Midbrain (tissue), 1 donor: ENCODE measurements at regions not wholly inside any gene's neighbourhood (a gene's known extent, or its start where the extent isn't known, plus 50 kb on each side); places are given as distances from the start of the nearest gene placed in this dataset.

Experiments
- DNase-seq: peaks from one replicate; lab custom pipeline; 2025; lab: John Stamatoyannopoulos, UW

DNA sequence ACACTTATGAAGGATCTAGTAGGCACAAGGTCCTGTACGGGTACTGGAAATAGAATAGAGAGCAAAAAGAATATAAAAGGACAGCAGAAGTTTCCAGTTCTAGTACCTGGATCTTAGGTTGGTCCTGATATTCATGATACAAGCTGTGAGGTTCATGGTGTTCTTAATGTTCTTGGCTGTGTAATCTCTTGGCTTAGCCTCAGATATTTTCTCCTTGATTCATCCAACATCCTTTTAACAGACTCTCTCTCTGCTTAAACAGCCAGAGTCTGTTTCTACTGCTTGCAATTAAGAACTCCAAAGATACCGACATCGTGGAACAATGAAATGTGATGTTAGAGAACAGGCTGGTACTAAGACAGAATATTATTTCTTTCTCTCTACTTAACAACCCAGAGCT lies 49.9 kb downstream of the CNTN3 start:
- no peak for DNase-seq

DNA sequence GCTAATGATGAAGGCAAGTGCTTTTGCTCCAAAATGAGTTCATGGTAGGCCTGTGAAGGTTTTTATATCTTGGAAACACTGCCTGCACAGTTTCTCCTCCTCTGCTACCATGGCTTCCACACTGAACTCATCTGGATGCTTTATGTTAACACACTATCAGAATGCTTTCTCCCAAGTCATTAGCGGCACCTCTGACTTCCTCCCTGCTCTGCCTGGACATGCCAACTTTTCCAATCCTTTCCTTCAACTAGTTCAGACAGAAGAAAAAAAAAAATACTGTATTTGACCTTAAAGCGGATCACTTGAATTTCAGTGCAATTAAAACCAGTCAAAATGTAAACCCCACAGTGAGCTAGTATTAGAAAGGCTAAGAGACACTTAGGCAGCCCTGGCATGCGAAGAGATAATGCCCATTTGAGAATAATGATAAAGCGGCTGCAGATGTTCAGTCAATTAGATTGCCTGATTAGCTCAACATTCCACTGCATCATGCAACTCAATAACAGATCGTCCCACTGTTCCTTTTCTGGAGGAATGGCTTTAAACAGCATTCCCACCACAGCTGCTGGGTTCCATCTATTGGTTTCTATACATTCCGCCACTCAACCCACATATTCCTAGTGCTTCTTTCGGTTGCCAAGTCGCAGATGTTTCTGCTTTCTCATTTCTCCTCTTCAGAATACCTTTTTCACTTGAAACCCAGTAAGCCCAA lies 51.7 kb downstream of the CNTN3 start:
- DNase-seq: no peak

DNA sequence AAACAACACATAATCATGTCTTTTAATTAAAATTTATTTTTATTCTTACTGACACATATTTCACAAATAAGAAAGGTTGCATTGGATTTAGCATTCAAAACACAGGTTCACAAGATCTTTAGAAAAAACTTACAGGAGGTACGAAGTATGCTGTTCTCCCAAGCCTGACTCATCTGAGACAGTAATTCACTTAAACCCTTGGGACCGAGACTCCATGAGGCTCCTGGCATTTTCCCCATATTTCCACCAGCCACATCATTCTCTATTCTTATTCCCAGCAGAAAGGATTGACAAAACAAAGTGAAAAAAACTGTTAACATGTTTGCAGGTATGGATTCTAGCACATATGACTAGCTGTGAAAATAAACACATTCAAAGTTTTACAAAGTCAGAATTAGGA lies 52.6 kb downstream of the CNTN3 start:
- no peak for DNase-seq

DNA sequence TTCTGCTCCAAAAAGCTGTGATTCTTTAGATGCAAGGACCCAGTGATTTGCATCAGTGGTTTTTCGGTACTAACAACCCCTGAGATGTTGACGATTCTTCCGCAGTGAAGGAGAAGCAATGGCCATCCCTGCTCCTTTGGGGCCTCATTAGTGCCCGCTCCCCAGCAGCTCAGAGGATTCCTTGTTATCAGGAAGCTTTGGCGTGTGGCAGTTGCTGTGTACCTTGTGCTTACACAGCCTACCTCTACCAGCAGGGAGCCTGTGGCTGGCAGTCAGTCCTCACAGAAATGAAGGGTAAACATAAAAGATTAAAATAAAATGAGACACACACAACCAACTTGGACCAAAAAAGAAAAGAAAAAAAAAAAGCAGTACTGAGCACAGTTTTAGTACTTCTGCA lies 55.2 kb downstream of the CNTN3 start:
- no peak for DNase-seq

DNA sequence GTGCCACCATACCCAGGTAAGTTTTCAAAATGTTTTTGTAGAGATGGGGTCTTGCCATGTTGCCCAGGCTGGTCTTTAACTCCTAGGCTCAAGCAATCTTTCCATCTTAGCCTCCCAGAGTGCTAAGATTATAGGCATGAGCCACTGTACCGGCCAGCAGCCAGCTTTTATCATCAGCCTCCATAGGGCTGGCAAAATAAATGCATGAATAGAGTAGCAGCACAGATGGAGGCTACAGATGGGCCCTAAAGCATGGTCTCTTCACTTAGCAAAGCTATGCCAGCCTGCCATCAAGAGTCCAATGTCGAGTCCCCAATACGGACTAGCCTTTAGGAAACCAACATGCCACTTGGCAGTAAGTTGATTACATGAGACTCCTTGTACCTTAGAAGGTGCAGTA lies 63.8 kb downstream of the CNTN3 start:
- DNase-seq: no peak

DNA sequence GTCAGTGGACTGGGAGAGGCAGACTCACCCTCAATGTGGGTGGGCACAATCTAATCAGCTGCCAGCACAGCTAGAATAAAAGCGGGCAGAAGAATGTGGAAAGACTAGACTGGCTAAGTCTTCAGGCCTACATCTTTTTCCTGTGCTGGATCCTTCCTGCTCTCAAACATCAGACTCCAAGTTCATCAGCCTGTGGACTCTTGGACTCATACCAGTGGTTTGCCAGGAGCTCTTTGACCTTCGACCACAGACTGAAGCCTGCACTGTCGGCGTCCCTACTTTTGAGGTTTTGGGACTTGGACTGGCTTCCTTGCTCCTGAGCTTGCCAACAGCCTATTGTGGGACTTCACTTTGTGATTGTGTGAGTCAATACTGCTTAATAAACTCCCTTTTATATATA lies 68.0 kb downstream of the CNTN3 start:
- DNase-seq: no peak

DNA sequence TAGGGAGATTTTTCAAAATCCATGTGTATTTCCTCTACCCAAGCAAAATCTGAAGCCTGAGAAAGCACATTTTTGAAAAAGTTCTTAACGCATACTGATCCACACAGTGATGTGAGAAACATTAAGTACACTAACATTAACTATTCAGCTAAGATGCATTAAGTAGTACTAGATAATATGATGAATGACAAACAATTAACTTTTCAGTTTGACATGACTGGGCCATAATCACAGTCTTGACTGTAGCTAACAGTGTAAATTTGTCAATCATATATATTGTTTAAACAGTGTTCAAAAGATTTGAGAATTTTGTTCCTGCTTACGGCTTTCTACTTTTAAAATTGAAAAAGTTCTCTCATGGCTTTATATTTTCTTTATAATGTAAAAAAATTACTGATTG lies 72.0 kb downstream of the CNTN3 start:
- no peak for DNase-seq

DNA sequence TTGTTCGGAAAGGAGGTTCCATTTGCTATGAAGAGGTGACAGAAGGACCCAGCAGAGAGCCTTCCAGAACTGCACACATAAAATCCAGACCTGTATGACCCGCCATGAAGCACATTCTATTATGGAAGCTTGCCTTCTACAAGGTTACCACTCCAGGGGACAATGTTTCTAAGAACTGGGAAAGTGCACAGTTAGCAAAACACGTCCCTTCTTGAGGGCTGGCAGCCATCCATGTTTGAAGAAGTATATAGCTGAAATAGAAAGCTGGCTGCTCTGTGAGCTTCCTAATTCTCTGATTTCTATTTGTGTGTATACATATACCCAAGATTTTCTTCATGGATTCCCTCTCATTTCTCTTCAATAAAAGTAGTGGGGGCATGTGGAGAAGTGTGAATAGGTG lies 74.6 kb downstream of the CNTN3 start:
- no peak for DNase-seq

DNA sequence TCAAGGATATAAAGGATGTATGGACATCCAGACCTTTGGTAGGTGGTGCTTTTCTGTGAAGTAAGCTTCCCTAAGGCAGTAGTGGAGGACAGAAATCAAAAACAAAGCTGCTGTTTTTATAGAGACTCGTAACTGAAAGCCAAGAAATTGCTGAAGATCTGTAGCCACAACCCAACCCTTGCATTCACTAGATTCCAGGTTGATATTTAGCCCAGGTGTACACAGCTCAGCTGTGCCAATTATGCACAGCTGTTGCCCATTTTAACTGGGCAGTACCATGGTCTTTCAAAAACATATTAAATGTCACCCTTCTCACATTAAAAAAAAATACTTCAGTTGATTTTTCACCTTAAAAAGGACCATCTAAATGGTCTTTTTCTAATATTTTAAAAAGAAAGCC lies 75.8 kb downstream of the CNTN3 start:
- no peak for DNase-seq

DNA sequence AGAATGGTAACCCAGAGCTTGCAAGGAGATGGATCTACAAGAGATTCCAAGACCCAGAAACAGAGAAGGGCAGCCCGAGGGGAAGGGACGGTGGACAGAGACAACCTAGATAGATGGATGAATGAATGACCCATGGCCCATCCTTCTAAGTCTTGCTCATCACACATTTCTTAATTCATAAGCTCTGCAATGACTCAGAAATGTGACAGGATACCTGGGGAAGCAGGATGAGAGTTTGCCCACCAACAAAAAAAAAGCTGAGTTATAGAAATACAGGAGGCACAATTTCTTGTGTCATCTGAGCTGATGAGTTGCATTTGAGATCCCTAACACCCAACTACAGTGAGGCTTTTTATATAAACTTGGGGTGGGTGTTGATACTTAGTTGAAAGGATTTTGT lies 76.6 kb downstream of the CNTN3 start:
- DNase-seq: no peak

DNA sequence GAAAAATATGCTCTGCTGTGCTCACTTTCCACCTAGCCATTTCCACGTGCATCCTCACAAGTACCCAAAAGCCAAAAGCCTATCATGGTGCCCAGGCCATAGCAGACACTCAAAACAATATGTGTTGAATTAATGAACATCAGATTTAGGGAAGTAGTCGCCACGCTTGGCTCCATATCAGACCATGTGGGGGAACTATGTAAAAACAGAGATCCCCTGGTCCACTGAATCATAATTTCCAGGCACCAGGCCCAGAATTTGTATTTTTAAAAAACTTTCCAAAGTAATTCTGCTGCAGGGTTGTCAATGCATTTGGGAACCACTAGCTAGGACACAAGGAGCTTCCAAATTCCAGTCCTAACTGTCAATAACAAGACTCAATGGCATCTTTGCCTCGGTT lies 77.3 kb downstream of the CNTN3 start:
- no peak for DNase-seq

DNA sequence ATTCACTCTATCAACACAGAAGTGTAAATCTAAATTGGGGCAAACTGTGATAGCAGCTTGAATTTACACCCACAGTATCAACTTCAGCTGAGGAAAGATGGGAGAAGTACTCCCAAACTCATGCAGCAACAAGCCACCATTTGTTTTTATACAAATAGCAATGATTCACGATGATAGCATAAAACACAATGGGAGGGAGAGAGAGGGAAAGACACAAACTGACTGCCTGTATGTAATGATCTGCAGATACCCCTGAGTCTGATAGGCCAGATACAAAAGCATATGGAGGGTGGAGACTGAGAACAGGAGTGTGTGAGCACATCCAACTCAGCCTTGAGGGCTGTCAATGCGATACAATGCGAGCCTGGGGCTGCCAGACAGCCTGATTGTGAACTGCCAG lies 79.2 kb downstream of the CNTN3 start:
- no peak for DNase-seq

DNA sequence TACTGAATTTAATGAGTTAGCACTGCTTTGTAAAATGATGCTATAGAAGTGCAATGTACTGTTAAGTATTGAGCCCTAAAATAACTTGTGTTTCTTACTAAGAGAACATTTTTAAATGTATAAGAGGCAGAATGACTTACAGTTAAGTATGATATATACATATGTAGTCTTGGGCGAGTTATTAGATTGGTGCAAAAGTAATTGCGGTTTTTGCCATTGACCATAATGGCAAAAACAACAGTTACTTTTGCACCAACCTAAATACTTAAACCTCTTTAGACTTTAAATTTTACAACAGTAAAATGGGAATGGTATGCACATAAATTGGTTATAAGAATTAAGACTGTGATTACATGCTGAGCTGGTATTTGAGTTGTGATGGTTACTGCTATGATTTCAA lies 79.8 kb downstream of the CNTN3 start:
- no peak for DNase-seq

DNA sequence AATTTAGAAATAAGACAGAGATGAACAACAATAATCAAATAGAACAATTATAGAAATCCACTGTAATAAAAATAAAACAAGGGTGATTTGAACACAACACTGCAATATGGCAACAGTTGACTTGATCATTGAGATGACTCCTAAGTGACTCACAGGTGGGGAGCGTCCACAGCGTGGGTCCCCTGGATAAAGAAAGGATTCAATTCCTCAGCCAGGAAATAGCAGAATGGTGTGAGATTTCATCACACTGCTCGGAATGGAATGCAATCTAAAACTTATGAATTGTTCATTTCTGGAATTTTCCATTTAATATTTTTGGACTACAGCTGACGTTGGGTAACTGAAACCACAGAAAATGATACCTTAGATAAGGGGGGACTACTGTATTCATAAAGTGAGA lies 82.0 kb downstream of the CNTN3 start:
- DNase-seq: no peak

DNA sequence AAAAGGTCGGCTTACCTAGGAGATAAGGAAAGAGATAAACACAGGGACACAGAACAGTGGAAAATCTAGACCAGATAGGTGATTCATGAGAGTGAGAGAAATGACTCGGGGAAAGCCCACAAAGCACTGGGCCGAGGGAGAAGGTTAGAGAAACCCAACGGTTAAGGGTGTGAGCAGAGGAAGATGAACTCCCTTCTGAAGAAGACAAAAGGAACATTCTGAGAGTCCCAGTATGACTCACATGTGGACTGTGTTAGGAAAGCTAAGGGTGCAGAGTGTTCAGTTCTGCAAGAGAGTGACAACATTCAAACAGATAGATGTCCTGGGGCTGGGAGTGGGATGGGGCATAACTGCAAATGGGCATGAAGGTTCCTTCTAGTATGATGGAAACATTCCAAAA lies 83.0 kb downstream of the CNTN3 start:
- DNase-seq: no peak

DNA sequence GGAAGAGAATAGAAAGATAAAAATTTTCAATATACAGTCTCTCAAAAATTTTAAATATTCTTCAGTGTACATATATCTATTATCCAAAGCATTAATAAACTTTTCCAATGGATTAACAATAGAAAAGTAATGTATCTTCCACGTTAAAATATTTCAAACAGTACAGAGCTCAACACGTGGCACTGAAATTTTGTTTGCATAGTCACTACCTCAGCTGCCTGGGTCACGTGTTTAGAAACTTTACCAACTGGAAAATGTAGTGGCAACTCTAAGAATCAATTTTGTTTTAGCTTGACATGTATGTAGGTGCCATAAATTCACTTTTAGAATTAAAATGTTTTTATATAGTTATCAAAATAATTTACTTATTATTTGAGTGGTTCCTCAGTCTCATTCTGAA lies 85.3 kb downstream of the CNTN3 start:
- no peak for DNase-seq

DNA sequence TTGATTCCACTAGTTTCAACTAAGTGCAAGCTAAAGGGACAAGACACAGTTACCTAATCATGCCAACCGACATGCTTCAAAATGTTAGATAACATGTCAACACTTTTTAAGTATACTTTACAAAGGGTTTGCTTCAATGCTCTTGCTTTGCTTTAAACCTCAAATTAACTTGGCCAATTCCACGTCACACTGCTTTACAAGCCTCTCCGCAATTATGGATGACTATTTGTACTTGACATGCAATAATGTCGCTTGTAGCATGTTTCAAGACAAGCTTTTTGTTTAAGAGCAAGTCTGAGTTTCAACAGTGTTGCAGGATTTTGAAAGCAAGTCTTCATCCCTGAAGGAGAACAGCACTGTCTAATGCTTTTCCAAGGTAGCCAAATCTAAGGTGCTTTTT lies 86.9 kb downstream of the CNTN3 start:
- DNase-seq: no peak

DNA sequence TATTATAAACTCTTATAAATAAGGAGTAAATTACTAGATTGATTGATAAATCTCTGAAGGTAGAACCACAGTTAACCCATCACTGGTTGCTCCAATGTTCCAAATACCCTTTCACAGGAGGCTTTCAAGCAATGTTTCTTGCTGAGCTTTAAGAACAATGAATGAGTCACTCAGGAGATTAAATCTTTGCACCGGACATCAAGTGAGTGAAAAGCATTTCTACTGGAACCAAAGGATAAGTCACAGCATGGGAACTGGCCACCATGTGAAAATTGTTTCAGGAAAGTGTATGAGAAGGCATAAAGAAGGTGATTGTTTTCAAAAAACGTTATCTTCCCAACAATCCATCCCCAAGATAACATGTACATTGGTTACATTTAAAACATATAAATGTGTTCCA lies 90.6 kb downstream of the CNTN3 start:
- no peak for DNase-seq

DNA sequence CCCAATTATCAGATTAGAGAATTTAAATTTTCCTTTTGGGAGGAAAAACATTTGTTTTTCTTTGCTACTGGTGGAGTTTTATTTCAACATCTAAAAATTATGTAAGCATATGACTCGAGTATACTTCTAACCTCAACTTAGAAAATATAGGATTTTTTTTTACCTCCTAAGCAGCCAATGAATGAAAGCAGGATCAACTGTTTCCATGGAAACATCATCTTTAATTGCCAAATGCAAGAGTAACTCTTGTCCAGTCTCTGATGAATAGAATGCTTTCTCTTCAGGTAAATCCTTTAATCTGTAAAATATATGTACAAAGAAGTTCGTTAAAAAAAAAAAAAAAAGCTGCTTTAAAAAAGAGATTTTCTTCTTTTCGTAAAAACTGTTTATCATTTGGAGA lies 93.6 kb downstream of the CNTN3 start:
- DNase-seq: no peak

DNA sequence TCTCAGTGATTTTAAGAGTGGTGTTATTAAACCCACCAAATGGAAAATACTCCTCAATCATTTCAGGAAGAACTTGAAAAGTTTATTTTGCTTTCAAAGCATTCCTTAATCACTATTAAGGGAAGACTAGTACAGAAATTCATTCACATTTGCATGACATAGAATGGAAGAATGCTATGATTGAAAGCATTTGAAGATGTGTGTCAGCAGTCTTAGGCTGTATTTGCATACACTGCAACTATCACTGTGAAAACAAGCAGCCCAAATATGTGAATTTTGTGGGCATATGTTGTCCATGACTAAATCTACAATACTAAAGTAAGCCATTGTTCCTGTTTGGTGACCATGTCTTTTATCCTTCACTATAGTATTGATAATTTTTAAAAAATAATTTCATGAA lies 95.8 kb downstream of the CNTN3 start:
- no peak for DNase-seq

DNA sequence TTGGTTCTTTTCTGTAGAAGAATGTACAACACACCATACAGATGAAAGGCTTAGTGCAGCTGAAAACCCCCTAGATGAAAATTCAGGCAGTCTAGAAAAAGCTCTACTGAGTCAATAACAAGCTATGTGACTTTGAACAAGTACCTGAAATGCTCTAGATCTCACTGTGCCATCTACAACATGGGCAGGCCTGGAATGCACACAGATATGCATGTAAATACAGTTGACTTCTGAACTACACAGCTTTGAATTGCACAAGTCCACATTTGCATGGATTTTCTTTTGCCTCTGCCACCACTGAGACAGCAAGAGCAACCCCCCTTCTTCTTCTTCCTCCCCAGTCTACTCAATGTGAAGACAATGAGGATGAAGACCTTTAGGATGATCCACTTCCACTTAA lies 98.4 kb downstream of the CNTN3 start:
- DNase-seq: no peak

DNA sequence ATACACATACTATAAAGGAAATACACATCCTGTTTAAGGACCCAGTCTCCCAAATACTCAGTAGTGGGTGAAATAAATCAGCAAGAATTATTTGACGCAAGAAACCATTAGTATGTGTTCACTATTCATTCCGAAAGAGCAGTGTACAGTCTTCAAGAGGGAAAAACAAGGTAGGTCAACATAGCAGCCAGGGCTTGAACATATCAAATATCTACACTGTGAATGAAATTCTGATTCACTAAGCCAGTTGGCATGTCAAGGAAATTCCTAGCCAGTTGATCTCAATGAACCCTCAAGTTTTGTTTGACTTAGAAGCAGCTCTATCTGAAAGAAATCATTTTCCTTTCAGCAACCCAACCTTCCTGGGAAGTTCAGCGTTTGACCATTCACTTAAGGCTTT lies 99.0 kb downstream of the CNTN3 start:
- DNase-seq: no peak

DNA sequence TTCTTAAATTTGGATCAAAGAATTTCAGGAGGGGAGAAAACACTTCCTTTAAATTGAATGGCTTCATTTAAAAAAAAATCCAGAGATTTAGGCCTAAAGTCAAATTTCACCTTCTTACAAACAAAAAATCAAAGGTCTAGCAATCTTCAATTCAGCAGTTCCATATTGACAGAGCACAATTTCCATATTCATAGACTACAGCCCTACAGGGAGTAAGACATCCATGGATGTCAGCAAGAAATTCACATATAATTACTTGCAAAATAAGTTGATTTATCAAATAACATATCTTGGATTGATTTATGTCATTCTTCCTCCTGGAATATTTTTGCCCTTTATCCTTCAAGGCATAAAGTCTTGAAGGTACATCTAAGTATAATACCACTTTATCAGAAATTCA lies 103.4 kb downstream of the CNTN3 start:
- DNase-seq: no peak

DNA sequence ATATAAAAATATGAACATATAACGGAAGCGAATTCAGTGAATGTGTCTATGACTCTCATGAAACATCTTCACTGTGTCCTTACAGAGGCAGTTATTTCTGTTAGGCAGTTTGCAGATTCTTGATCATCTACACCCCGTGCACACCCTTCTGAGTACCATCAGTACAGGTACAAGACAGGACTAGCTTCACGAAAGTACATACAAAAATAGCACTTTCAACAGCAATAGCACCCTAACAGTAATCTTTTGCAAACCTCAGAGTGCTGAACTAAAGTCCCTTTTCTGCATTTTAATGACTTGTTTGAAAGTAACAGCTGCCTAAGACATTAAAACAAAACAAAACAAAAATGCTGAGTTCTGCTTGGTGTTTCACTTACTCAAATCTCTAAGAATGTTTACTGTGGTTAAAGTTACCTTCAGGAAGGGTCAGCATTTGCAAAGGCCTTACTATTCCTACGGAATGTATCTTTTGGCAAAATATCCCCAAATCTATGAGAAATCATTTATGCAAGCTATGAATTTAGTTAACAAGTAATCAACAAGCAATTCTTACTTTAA lies 104.1 kb downstream of the CNTN3 start:
- DNase-seq: no peak
